Neural progenitor cell (in vitro differentiated cells): ENCODE measurements at regions not wholly inside any gene's neighbourhood (a gene's known extent, or its start where the extent isn't known, plus 50 kb on each side); places are given as distances from the start of the nearest gene placed in this dataset.

Source experiments
- DNase-seq: peaks from one replicate; pipeline ENCODE4 v3.0.0-alpha.2; 2016; ENCODE audit warnings: low spot score
- H2AFZ ChIP-seq: fragments of 200-600 bp; sonication (generic); replicated peaks from 2 replicates; pipeline ENCODE4 v1.6.1; 2016; ENCODE audit warnings: antibody characterized with exemption
- H3F3A ChIP-seq: fragments of 200-600 bp; sonication (generic); 2 replicates; pipeline ENCODE4 v1.6.1; 2016; ENCODE audit warnings: antibody characterized with exemption, low read depth
- H3K27ac ChIP-seq: fragments of 200-600 bp; sonication (generic); 2 replicates; pipeline ENCODE4 v1.5.1; 2016; ENCODE audit warnings: mild to moderate bottlenecking
- H3K27me3 ChIP-seq: fragments of 200-600 bp; sonication (generic); 2 replicates; pipeline ENCODE4 v1.6.1; 2016; ENCODE audit warnings: mild to moderate bottlenecking, moderate library complexity
- H3K36me3 ChIP-seq: fragments of 200-600 bp; sonication (generic); 2 replicates; pipeline ENCODE4 v1.5.1; 2016
- H3K4me1 ChIP-seq: fragments of 200-600 bp; sonication (generic); 2 replicates; pipeline ENCODE4 v1.6.1; 2016; ENCODE audit warnings: mixed run types
- H3K4me2 ChIP-seq: fragments of 200-600 bp; sonication (generic); 2 replicates; pipeline ENCODE4 v1.6.1; 2016
- H3K4me3 ChIP-seq: fragments of 200-600 bp; sonication (generic); 2 replicates; pipeline ENCODE4 v1.5.1; 2016
- H3K79me2 ChIP-seq: fragments of 200-600 bp; sonication (generic); 2 replicates; pipeline ENCODE4 v1.6.1; 2016; ENCODE audit warnings: low read depth
- H3K9ac ChIP-seq: fragments of 200-600 bp; sonication (generic); 2 replicates; pipeline ENCODE4 v1.6.1; 2016
- H3K9me3 ChIP-seq: fragments of 200-600 bp; sonication (generic); 2 replicates; pipeline ENCODE4 v1.5.1; 2016; ENCODE audit warnings: low read depth
- H4K20me1 ChIP-seq: fragments of 200-600 bp; sonication (generic); 2 replicates; pipeline ENCODE4 v1.6.1; 2016; ENCODE audit warnings: low read depth
- H3K27ac Mint-ChIP-seq: 3 replicates; pipeline ENCODE4 v1.8.0; 2021; ENCODE audit warnings: mixed read lengths
- H3K27me3 Mint-ChIP-seq: 2 replicates; pipeline ENCODE4 v1.8.0; 2022; ENCODE audit warnings: low read depth, mild to moderate bottlenecking, inconsistent platforms, moderate library complexity, mixed read lengths; ENCODE audit not compliant: insufficient read depth
- H3K36me3 Mint-ChIP-seq: 3 replicates; pipeline ENCODE4 v1.8.0; 2021; ENCODE audit warnings: mixed read lengths
- H3K4me1 Mint-ChIP-seq: 3 replicates; pipeline ENCODE4 v1.8.0; 2021; ENCODE audit warnings: mixed read lengths
- H3K4me3 Mint-ChIP-seq: 3 replicates; pipeline ENCODE4 v1.8.0; 2021; ENCODE audit warnings: mild to moderate bottlenecking, moderate library complexity, mixed read lengths
- H3K9me3 Mint-ChIP-seq: 3 replicates; pipeline ENCODE4 v1.8.0; 2020; ENCODE audit warnings: mixed read lengths
- CTCF ChIP-seq: fragments of 200-600 bp; sonication (generic); IDR thresholded peaks from 2 replicates; pipeline ENCODE4 v1.5.1; 2017; ENCODE audit warnings: antibody characterized with exemption, mild to moderate bottlenecking
- EZH2 ChIP-seq: fragments of 200-600 bp; sonication (generic); IDR thresholded peaks from 2 replicates; pipeline ENCODE4 v1.6.1; 2017; ENCODE audit warnings: antibody characterized with exemption, mild to moderate bottlenecking, moderate library complexity
- EZH2phosphoT487 ChIP-seq: fragments of 200-600 bp; sonication (generic); IDR thresholded peaks from 2 replicates; pipeline ENCODE4 v1.6.1; 2017; ENCODE audit warnings: antibody characterized with exemption

DNA sequence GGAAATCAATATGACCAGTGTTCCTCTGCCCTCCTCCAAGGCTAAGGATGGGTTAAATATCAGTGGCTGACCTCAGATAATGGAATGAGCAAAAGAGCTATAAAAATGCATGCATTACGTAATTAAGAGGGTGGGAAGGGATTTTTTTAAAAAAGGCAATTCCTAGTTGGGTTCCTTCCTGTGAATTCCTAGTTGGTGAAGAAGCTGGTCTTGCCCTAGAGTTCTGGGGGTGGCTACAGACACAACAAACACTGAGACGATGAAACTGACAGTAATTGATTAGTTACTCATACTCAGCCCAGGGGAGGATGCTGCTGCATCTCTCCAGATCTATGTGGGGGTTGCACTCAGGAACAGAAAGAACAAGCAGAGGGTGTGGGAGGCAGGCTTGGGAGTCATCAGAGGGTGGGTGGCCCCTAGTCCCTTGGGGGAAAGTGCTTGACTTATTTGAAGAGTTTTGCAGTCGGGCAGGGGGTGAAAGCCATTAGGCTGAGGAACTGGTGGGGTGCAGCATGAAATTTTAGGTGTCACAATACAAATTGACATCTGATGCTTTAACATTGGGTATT is 662.0 kb upstream of the FRG1 start:
- Histone ChIP-seq H3F3A (no peaks in the 10 kb centered on the region), H3K4me1 (peaks cover 6% of the 10 kb centered on the region), H3K4me3 (no peak overlapping the region), H3K27me3 (no peaks in the 10 kb centered on the region), H3K4me2 (no peak overlapping the region), H3K79me2 (no peaks in the 10 kb centered on the region), H3K36me3 (no peaks in the 10 kb centered on the region), H2AFZ (no peak overlapping the region), H4K20me1 (no peaks in the 10 kb centered on the region), H3K27ac (no peak overlapping the region), H3K9ac (no peak overlapping the region), H3K9me3 (no peaks in the 10 kb centered on the region)
- Mint-ChIP-seq H3K4me1 (peaks cover 14% of the 10 kb centered on the region), H3K36me3 (no peaks in the 10 kb centered on the region), H3K27me3 (no peaks in the 10 kb centered on the region), H3K27ac (no peak overlapping the region), H3K4me3 (no peak overlapping the region), H3K9me3 (peaks cover 10% of the 10 kb centered on the region)
- no peak for DNase-seq
- TF ChIP-seq EZH2phosphoT487 (no peak), EZH2 (no peak), CTCF (no peak)

DNA sequence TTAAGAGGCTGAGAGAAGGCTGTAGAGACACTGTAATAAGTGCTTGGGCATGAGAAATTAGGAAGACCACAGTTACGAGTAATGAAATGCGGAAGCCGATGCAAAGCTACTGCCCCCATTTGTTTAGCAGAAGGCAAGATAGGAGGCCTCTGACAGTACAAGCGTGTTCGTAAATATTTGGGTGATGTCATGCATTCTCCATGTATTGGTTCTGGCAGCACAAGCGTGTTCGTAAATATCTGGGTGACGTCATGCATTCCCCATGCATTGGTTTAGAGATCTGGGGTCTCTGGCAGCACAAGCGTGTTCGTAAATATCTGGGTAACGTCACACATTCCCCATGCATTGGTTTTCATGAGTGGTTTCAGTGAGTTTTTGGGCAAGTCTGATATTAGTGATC is 661.5 kb upstream of the FRG1 start:
- Histone ChIP-seq H3K4me1 (peaks cover 6% of the 10 kb centered on the region), H3F3A (no peaks in the 10 kb centered on the region), H3K27ac (no peak overlapping the region), H3K9ac (no peak overlapping the region), H3K36me3 (no peaks in the 10 kb centered on the region), H4K20me1 (no peaks in the 10 kb centered on the region), H3K27me3 (no peaks in the 10 kb centered on the region), H3K4me3 (no peak overlapping the region), H3K79me2 (no peaks in the 10 kb centered on the region), H2AFZ (no peak overlapping the region), H3K9me3 (no peaks in the 10 kb centered on the region), H3K4me2 (no peak overlapping the region)
- DNase-seq: no peak
- peaks cover 10% of the 10 kb centered on the region for H3K9me3 Mint-ChIP-seq
- TF ChIP-seq EZH2 (no peak), CTCF (no peak), EZH2phosphoT487 (no peak)
- H3K4me3 Mint-ChIP-seq: no peak overlapping the region
- H3K4me1 Mint-ChIP-seq: peaks cover 14% of the 10 kb centered on the region
- no peaks in the 10 kb centered on the region for H3K27me3 Mint-ChIP-seq
- H3K27ac Mint-ChIP-seq: no peak overlapping the region
- no peaks in the 10 kb centered on the region for H3K36me3 Mint-ChIP-seq

DNA sequence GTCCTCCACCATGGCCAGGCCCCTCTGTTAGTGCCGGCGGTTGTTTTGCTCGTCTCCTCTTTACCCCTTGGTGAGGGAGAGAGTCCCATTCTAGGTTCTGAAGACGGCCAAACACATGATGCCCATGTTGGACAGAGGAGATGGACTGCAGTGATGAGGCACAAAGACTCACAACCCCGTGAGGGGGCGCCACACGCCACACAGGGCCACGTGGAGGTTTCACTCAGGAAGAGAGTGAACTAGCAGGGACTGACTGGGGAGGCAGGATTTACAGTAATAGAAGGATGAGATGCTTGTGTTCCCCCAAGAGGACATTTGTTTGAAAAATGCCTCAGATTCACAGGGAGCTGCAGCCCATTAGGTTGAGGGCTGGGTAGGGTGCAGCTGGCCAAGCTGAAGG is 655.3 kb upstream of the FRG1 start:
- Mint-ChIP-seq H3K4me3 (no peak overlapping the region), H3K27ac (no peak overlapping the region), H3K27me3 (no peaks in the 10 kb centered on the region), H3K9me3 (peaks cover 5% of the 10 kb centered on the region), H3K36me3 (no peaks in the 10 kb centered on the region), H3K4me1 (no peaks in the 10 kb centered on the region)
- H3K36me3 ChIP-seq: no peaks in the 10 kb centered on the region
- no peaks in the 10 kb centered on the region for H3F3A ChIP-seq
- H2AFZ ChIP-seq: no peak overlapping the region
- DNase-seq: peak; percentile 7
- H3K4me3 ChIP-seq: no peak overlapping the region
- H3K27ac ChIP-seq: no peak overlapping the region
- no peaks in the 10 kb centered on the region for H4K20me1 ChIP-seq
- no peaks in the 10 kb centered on the region for H3K27me3 ChIP-seq
- H3K9ac ChIP-seq: no peak overlapping the region
- no peaks in the 10 kb centered on the region for H3K4me1 ChIP-seq
- H3K79me2 ChIP-seq: no peaks in the 10 kb centered on the region
- H3K9me3 ChIP-seq: no peaks in the 10 kb centered on the region
- H3K4me2 ChIP-seq: no peak overlapping the region
- no peak for TF ChIP-seq EZH2
- peak; percentile 21 for TF ChIP-seq CTCF
